ENCODE measurements at regions not wholly inside any gene's neighbourhood (a gene's known extent, or its start where the extent isn't known, plus 50 kb on each side); places are given as distances from the start of the nearest gene placed in this dataset.

DNA sequence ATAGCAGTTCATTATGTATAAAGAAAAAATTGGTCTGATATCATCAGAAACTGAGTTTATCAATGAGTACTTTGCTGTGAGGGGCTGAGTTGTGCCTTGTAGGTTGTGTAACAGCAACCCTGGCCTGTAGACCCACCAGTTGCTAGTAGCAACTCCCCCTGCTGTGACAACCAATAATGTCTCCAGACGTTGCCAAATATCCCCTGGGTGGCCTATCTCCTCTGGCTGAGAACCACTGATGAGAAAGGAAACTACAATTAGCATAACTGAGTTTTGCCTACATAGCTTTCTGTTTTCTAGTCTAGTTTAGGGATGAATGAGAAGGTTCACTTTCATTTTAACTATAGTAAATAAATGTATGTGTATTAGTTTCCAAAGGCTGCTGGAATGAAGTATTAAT, 234.1 kb downstream of the CPE start:
- DNase-seq, result no peak

DNA sequence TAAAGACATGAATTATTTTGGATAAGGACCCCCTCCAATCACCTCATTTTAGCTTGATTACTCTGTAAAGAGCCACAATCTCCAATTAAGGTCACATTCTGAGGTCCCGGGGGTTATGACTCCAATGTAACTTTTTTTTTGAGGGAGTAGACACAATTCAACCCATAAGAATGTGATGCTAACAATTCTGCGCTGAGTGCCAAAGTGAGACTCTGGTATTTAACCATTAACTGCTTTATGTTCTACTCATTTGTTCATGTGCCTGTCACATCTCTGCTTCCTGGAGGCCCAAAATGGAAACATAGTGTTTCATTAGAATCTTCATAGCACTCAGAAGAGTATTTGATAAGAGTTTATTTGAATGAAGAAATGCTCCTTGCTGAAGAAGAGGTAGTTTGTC, 234.8 kb downstream of the CPE start:
- DNase-seq, result no peak

DNA sequence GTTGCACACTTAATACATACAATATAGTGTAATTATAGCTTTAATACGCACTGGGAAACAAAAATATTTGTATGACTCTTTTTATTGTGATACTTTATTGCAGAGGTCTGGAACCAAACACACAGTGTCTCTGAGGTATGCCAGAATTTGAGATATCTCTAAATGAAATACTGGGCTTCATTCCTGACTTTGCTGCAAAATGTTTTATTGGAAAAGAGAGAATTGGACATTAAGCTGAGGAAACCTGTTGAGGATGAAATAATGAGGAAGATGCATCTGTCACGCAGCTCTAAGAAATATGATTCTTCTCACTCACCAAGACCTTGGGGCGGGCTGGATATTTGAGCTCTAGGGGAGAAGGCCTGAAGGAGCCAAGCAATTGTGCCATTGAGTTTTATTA, 242.1 kb downstream of the CPE start:
- no peak for DNase-seq

DNA sequence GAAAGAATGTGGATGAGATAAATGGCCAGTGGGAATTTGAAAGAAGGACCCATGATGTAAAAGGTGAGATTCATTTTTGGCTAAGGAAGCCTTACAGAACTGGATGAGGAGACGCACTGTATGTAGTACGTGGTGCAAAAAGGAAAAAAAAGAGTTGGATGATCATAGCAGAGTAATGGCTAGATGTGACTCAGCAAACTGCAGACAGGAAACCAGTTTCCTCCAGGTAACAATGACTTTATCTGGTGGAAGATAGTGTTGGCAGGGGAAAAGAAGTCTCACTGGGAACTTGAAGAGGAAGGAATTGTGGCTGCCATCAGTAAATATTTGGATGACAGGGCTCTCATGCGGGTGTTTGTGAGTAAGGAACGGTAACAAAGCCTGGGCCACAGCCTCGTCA, 243.2 kb downstream of the CPE start:
- no peak for DNase-seq

DNA sequence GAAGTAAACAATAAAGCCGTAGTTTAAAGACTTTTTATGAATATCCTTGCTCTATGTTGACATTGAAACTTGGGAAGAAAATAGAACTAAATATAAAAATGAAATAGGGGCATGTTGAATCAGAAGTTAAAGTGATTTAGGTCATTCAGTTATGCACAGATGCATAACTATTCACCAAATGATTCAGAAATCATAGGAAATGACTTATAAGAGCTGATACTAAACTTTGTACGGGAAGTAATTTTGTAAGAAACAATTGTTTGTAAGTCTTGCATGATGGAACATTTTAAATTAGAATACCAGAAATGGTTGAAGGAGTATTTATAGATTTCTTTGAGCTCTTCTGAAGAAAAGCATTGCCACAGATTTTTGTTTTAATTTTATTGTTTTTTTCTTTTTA, 246.5 kb downstream of the CPE start:
- DNase-seq, result no peak

DNA sequence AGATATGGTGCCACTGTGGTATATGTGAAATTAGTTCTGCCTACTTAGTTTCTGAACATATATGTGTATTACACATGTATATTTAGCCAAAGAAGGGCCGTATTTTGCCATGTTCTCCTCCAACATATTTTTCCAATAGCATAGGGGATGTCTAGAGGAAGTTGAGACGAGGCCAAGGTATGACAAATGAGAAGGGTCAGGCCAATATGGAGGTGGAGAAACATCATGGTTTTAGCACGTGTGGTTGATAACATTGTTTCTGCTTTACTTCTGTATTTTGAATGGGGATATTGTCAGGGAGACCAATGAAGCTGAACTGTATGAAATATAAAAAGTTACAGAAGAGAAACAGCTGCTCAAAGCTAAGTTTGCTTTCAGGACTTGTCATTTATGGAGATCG, 246.7 kb upstream of the TLL1 start:
- no peak for DNase-seq

DNA sequence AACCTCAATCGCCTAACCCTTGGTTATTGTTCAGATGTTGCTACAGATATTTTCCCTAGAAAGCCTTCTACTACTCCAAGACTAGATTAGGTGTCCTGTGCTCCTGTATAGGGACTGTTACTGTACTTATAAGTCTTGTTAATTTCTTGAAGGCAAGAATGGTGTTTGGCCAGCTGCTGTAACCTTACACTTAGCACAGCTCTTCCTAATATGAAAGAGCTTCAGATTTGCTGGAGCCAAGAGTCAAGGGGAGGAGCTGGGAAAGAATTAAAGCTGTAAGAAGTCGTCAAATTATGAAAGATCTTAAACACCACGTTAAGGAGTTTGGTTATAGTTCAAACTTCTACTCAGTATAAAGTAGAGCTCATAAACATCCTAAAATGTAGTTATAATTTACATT, 245.9 kb upstream of the TLL1 start:
- DNase-seq, result no peak

DNA sequence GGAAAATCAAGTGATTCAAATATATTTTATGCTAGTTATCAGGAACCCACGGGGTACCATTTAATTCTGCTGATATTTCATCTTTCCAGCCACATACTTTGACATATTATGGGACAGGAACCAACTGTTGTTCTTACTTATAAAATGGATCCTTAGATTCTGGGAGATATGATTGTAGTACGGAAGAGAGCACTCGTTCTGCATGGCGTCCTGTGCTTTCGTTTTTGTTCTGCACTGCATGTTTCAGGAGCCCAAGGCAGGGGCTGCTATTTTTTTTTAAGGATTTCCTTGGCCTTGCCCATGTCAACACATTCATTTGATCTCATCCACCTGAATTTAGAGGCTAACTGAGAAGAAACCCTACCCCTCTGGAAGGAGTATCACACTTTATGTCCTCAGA, 245.5 kb upstream of the TLL1 start:
- no peak for DNase-seq

DNA sequence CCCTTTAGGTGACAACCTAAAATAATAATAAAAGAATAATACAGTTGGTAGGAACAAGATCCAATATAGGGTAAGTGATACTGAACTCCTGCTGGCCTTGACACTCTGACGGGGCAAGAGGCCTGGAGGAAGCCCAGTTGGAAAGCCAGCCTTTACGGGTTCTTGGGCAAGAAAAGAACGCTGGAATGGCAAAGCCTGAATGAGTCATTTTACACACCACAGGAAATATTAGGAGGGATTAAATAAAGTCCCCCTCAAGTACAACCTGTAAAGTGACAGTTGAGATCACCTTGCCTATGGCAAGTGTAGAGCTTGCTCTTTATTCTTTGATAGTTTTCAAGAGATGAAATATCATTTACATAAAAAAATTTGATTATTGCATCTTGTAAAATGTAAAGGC, 244.5 kb upstream of the TLL1 start:
- no peak for DNase-seq

DNA sequence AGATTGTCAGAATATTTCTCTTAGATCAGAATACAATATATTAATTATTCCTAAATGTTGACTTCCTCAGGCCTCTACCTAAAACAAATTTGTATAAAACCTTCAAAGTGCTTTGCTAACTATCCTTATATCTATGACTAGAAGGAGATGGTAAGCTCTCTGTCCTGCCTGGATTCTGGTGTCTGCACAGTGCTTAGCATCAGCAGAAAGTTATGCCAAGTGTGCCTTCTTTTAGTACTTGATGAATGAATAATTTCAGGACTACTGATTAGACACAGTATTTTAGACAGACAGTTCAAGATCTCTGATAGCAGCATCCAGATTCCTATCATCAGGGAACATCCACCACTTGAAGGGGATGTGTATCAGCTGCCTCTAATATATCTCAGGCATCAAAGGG, 242.4 kb upstream of the TLL1 start:
- DNase-seq, result no peak

DNA sequence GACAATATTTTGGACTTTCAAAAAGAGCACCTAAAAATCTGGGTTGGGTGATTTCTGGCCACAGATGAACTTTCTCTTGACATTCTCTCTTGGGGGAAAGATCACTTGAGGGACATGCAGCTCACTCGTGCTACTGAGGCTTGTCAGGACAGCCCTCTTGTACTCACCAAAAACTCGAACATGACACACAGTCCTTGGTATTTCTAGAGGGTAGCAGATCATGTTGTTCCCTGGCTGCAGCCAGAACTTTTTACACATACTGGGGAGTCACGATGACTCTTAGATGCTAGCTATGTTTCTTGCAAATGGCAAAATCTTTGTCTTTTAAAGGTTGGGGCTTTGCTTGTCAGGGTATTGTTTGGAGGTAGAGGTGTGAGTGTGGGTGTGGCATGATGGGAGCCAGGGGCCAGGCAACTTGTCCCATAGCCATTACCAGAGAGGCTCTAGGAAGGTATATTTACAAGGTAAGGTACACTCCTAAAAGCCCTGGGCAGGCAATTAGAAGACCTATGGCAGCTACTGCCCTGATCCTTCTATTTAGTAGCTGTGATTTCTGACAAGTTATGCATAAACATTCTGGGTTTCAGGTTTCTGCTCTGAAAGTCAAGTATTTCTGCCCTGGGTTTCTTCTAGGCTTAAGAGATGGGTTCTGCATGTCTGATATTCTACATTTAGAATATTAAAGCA, 241.7 kb upstream of the TLL1 start:
- DNase-seq, result no peak

DNA sequence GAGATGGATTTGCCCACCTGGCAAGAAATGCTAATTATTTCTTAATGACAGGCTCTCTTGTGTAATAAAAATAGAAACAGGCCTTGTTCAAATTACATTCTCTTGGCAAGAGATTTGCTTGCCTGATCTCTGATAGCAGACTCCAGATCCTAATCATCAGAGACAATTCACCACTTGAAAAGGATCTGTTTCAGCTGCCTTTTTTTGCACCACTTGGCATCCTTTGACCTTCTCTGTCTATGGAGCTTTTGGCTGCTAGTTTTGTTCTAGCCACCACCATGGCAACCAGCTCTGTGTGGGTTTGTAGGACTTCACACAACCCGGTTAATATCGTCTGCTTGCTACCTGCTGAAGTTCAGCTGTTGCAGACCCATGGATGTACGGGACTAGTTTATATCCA, 241.1 kb upstream of the TLL1 start:
- DNase-seq, result no peak

DNA sequence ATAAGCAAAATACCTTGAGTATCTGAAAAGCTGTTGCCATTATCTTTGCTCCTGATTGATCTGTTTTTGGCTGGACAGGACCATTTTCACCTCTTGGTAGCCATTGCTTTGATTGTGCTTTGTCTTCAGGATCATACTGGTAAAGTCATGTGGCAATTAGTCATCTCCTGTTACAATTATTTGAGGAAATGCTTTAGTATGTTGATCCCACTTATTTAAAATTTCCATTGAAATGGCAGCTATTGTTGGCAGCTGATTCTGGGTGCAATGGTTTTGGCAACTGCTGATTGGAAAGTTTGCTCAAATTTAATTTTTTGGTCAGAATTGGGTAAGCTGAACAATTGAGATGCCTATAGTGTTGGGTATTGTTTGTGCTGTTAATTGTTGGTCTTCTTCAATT, 238.3 kb upstream of the TLL1 start:
- no peak for DNase-seq

DNA sequence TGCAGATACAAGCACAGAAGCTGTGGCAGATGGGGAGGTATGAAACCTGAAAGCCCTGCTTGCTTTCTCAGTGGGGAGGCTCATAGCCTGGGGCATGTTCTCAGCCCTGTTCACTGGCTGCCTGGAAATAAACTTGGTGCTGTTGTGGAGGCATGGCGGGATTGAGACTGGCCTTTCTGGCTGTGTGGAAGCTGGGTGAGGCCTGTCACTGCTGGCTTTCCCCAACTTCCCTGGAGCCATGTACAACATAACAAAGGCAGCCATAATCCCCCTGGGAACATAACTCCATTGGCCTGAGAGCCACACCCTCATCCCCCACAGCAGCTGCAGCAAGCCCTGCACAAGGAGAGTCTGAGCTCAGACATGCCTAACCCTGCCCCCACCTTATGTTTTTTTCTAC, 237.7 kb upstream of the TLL1 start:
- no peak for DNase-seq

DNA sequence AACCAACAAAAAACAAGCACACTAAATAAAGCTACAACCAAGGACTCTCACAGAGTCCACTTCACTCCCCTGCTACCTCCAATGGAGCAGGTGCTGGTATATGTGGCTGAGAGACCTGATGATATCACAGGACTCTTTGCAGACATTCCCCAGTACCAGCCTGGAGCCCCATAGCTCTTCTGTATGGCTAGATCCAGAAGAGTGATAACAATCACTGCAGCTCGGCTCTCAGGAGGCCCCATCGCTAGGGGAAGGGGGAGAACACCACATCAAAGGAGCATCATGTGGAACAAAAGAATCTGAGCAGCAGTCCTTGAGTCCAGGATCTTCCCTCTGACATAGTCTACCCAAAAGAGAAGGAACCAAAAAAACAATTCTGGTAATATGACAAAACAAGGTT, 237.1 kb upstream of the TLL1 start:
- no peak for DNase-seq

DNA sequence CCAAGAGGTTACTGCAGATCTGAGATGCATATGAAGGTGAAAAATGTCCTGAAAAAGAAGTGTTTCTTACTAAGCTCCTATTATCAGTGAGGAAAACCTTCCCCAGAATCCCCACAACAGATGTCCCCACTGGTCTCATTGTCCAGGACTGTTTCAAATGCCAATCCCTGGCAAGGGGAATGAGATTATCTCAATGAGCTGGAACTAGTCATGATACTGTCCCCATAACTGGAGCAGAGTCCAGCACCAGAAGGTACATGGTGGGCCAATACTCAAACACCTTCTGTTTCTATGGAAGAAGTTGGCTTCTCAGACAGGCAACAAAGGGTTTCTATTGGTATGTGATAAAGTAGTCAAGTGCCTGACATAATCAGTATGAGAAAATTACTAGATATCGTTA, 221.1 kb upstream of the TLL1 start:
- no peak for DNase-seq

DNA sequence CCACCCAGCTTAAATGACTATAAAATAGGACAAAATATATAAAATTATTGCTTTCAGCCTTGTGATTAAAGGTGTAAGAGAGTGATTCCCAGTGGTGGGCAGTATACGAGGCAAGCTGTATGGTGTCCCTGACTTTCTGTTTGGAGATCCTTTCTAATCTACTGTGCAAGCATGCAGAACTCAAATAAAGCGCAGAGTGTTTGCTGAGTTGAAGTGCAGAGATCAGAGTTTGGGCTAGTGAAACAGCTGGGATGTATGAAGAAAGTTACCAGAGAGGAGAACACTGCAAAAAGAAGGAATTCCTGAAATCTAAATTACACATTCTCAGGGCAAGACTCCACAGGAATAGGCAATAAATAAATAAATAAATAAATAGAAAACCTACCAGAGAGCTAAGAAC, 218.5 kb upstream of the TLL1 start:
- DNase-seq, result no peak

DNA sequence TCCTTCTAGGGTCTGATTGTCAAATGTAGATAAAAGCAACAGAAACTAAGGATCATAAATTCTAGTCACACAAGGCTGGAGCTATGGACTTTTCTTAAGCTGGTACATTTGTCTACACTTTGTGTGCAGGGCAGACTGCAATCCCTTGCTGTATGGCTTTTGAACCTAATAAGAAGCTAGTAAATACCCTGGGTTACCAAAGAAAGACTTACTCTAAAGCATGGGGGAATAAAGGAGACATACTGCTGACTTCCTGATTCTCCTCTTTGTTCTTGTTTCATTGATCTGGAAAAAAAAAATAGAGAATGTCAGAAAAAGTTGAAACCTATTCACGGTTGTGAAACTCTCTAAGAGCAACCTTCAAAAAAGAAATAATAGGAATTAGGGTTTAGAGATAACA, 216.6 kb upstream of the TLL1 start:
- no peak for DNase-seq

DNA sequence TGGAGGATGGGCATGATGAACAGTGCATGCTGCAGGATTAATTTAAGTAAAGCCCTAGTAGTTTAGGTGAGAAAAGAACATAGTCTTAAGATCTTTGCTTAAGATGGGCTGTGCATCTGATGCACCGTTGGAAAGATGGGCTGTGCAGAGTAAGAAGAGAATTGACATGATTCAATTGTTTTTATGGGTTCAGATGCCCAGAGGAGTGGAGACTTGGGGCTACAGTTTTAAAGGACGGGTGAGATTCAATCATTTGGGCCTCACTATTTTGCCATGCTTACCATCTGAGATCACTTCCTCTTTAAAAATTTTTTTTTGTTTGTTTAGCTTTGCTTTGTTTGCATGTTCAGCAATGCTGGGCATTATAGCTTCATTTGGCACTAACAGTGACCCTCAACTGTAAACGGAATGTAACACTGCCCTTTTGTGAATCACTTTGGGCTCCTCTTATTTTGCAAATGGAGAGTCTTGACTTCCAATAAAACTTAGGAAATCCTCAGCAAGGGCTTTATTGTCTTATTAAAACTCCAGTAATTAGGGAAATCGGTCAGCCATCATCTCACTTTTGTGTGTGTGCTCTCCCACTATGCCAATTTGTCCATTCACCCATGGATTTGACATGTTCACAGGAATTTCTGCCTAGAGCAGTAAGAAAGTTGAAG, 216.1 kb upstream of the TLL1 start:
- DNase-seq, result no peak

DNA sequence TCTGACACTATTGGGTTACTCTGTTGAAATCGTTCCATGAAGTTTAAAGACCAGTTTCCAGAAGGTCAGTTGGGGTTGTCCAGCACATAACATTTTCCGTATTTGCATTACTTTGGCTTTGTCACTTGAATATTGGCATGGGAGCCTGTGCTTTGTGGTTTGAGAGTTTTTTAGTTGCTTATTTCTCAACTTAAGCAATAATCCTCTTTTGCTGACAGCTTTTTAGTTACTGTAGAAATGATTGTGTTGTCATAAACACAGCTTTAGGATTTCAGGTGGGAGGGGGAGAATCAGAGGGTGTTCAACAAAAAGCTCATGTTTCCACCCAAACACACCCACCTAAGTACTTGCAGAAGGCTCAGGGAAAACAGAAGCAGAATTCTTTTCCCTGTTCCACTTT, 210.7 kb upstream of the TLL1 start:
- no peak for DNase-seq

DNA sequence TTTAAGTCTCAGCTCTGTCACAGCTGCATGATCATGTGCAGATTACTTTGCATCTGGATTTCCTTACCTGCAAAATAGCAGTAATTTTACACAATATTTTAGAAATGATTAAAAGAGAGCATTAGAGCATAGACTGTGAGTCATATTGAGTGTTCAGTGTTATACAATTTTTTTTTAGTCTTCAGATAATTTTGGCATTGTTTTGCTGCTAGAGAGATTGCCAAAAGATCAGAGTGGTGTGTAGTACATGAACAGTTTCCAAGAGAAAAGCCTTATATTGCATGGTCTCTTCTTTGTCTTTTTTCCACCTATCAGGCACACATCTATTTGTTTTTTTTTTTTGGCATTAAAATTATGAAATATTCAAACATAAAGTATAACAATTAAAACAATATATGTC, 209.6 kb upstream of the TLL1 start:
- DNase-seq, result no peak

DNA sequence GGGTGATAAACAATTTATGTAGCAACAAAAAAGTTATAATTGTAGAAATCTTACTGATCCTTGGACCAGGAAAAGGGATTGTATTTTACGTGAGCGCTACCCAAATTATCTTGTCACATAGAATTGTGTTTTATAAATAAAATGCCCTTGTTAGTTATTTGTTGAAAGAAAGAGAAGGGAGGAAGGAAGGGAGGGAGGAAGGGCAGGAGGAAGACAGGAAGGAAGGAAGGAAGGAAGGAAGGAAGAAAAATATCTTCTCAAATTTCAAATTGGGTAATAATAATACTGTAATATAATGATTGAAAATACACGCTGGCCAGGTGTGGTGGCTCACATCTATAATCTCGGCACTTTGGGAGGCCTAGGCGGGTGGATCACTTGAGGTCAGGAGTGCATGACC, 206.2 kb upstream of the TLL1 start:
- DNase-seq, result no peak

DNA sequence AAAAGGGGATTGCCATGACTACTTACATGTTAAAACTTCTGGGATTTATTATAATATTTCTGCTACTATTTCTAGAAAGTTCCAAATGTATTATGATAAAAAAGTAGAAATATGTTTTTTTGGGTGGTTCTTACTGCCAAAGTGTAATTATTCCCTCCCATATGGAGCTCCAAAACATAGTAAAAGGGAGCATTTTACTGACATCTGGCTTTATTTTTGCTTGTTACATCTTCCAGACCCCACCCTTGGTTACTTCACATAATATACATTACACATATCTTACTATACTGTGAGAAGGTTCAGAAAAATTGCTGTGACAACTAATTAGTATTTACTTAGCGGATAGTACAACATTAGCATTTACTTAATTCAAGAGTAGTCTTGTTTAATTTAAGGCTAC, 205.1 kb upstream of the TLL1 start:
- DNase-seq, result no peak

DNA sequence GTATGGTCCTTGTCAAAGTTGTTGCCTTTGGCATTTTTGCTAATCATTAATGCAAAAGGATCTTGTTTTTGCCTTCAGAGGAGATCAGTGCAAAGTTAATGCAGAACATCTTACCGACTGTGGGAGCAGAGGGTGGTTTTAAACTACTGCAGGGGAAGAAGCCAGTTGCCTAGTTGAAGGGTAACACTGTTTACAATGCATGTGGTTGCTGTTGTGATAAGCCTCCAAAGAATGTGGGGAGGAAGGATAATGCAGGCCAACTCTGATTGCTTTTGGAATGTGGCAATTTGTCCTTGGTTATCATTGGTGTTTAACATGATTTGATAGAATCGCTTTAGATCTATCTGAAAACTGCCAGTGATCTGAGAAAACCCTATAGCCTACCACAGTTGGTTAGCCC, 204.3 kb upstream of the TLL1 start:
- no peak for DNase-seq

DNA sequence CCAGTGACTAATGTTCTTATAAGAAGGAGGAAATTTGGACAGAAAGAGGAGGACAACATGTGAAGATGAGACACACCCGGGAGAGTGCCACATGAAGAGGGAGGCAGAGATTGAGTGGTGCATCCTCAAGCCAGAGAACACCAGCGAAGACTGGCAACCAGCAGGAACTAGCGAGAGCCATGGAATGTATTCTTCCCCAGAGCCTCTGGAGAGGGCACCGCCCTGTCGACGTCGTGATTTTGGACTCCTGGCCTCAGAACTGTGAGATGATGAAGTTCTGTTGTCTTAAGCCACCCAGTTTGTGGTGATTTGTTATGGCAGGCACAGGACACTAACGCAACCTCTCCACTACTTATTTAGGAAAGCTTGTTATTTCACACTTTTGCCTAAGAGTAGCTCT, 196.0 kb upstream of the TLL1 start:
- DNase-seq, result no peak
